Erythroblast (primary cell): ENCODE measurements at regions not wholly inside any gene's neighbourhood (a gene's known extent, or its start where the extent isn't known, plus 50 kb on each side); places are given as distances from the start of the nearest gene placed in this dataset.

Experiments
- GATA1 ChIP-seq: IDR thresholded peaks from 2 replicates; pipeline ENCODE4 v1.6.1; 2011; ENCODE audit warnings: low read depth, mild to moderate bottlenecking, control low read depth, low read length, moderate library complexity
- POLR2A ChIP-seq: IDR thresholded peaks from 2 replicates; pipeline ENCODE4 v1.6.1; 2011; ENCODE audit warnings: mild to moderate bottlenecking, low read length

DNA sequence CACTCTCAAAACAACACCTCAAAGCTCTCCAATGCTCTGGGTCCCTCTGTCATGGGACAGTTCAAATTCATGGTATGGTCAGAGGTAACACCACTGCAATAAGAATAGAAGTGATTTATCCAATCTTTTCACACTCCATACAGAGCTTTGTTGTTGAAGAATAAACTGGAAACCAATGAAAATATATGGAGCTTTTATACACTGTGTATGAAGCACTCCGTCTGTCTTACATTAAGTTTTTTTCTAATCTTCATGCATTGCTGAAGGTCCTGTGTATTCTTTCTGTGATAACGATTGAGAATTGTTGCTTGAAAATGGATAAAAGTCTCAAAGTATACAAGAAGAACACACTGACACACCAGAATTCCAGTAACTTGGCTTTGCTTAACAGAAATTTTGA lies 603.7 kb upstream of the LUZP2 start:
- TF ChIP-seq POLR2A = no peak
- no peak for TF ChIP-seq GATA1
